Breast epithelium (tissue), 4 donors: ENCODE measurements at regions not wholly inside any gene's neighbourhood (a gene's known extent, or its start where the extent isn't known, plus 50 kb on each side); places are given as distances from the start of the nearest gene placed in this dataset.
A peak's percentile ranks its signal among the peaks of the same experiment; 100 is the strongest.

Source experiments
- DNase-seq, 2 donors: peaks; one replicate each; pipeline ENCODE4 v3.0.0-alpha.2; 2019; ENCODE audit warnings: low spot score in 2 of 2
- H3K27ac ChIP-seq, 2 donors: fragments of 200-600 bp; sonication (generic) in 1 of 2; one replicate each; pipeline ENCODE4 v1.5.1; 2016 to 2019; ENCODE audit warnings: mild to moderate bottlenecking in 1 of 2
- H3K27me3 ChIP-seq, 2 donors: fragments of 200-600 bp; sonication (generic) in 1 of 2; one replicate each; pipeline versions ENCODE4 v1.5.1 to v1.6.0; 2017 to 2019; ENCODE audit warnings: control low read depth in 1 of 2, mild to moderate bottlenecking in 1 of 2
- H3K36me3 ChIP-seq: fragments of 200-600 bp; one replicate; pipeline ENCODE4 v1.5.1; 2019
- H3K4me1 ChIP-seq, 2 donors: fragments of 200-600 bp; sonication (generic); one replicate each; pipeline ENCODE4 v1.5.1; 2016 to 2019; ENCODE audit warnings: control low read depth in 1 of 2
- H3K4me3 ChIP-seq, 3 donors: fragments of 200-600 bp; sonication (generic); 1 replicate in 2 of 3; 2 replicates in 1 of 3; pipeline ENCODE4 v1.5.1; 2016 to 2019; ENCODE audit warnings: mild to moderate bottlenecking in 3 of 3, moderate library complexity in 2 of 3
- H3K9me3 ChIP-seq, 2 donors: fragments of 200-600 bp; sonication (generic) in 1 of 2; one replicate each; pipeline ENCODE4 v1.5.1; 2016 to 2019; ENCODE audit warnings: control low read depth in 1 of 2
- POLR2A ChIP-seq: fragments of 450-650 bp; IDR thresholded peaks from one replicate; pipeline ENCODE4 v1.6.1; 2016; ENCODE audit warnings: antibody characterized with exemption, mild to moderate bottlenecking, moderate library complexity
- POLR2AphosphoS5 ChIP-seq, 3 donors: sonication (generic); formaldehyde crosslinking; IDR thresholded peaks; one replicate each; pipeline ENCODE4 v1.6.1; 2017; ENCODE audit warnings: antibody characterized with exemption in 3 of 3
- intact Hi-C: fragments of 100-400 bp; cut with DNase I; formaldehyde crosslinking; loops from one replicate; pipeline ENCODE4 v1.15.1; 2023; ENCODE audit warnings: low total_unique reads
- TF ChIP-seq, protein P1 (sequence below), 3 donors: fragments of 450-650 bp; IDR thresholded peaks; one replicate each; pipeline ENCODE4 v1.5.1; 2016 to 2017; ENCODE audit warnings: antibody characterized with exemption in 3 of 3, mild to moderate bottlenecking in 3 of 3, moderate library complexity in 3 of 3

DNA sequence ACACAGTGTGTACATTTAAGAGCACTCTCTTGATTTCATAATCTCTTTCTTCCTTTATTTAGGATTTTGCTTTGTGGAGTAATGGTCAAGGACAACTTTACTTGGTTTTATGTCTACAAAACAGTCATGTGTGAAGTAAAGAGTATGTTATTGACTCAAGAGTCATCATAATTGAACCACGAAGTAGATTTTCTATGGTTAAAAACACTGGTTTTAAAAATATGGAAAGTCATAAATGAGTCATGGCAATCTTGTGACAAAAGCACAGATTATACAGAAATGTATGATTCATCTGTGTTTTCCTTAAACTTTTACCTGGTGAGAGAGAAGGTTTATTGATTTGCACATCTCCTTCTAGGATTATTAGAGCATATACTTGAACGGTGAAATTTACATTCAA lies 969.7 kb downstream of the GATA3 start:
- no peaks in the 10 kb centered on the region for H3K9me3 ChIP-seq
- no peaks in the 10 kb centered on the region for H3K36me3 ChIP-seq
- no peaks in the 10 kb centered on the region for H3K4me1 ChIP-seq
- intact Hi-C loops = no loop called here
- no peaks in the 10 kb centered on the region for H3K27me3 ChIP-seq
- no peak overlapping the region for H3K4me3 ChIP-seq
- H3K27ac ChIP-seq = no peak overlapping the region
- DNase-seq = no peak
- TF ChIP-seq POLR2A (no peak), POLR2AphosphoS5 (IDR thresholded peaks at IDR 0.05) (no peak)
- TF ChIP-seq, protein P1, sequence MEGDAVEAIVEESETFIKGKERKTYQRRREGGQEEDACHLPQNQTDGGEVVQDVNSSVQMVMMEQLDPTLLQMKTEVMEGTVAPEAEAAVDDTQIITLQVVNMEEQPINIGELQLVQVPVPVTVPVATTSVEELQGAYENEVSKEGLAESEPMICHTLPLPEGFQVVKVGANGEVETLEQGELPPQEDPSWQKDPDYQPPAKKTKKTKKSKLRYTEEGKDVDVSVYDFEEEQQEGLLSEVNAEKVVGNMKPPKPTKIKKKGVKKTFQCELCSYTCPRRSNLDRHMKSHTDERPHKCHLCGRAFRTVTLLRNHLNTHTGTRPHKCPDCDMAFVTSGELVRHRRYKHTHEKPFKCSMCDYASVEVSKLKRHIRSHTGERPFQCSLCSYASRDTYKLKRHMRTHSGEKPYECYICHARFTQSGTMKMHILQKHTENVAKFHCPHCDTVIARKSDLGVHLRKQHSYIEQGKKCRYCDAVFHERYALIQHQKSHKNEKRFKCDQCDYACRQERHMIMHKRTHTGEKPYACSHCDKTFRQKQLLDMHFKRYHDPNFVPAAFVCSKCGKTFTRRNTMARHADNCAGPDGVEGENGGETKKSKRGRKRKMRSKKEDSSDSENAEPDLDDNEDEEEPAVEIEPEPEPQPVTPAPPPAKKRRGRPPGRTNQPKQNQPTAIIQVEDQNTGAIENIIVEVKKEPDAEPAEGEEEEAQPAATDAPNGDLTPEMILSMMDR (IDR thresholded peaks at IDR 0.05) = no peak

DNA sequence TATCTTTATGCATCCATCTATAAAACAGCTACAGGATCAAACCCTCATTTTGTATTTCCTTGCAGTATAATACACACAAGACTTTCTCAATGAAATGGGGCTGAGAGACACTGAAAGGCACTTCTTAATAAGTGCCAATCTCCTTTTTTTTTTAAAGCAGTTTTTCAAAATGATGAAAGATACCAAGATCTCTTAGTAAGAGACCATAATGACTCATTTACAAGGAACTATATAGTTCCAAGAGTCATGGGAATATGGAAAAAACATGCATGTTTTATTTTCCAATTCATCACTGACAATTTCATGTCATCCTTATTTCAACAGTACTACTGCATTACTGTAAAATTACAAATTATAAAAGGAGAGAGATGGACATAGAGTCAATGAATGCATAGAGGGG lies 973.7 kb downstream of the GATA3 start:
- TF ChIP-seq, protein P1 (IDR thresholded peaks at IDR 0.05) = no peak
- TF ChIP-seq POLR2AphosphoS5 (IDR thresholded peaks at IDR 0.05) = no peak
- TF ChIP-seq POLR2A = no peak
- no peak for DNase-seq
- intact Hi-C loops = no loop called here
- Histone ChIP-seq H3K9me3 (no peaks in the 10 kb centered on the region), H3K27me3 (no peaks in the 10 kb centered on the region), H3K4me1 (no peaks in the 10 kb centered on the region), H3K27ac (no peak overlapping the region), H3K36me3 (no peaks in the 10 kb centered on the region), H3K4me3 (no peak overlapping the region)

DNA sequence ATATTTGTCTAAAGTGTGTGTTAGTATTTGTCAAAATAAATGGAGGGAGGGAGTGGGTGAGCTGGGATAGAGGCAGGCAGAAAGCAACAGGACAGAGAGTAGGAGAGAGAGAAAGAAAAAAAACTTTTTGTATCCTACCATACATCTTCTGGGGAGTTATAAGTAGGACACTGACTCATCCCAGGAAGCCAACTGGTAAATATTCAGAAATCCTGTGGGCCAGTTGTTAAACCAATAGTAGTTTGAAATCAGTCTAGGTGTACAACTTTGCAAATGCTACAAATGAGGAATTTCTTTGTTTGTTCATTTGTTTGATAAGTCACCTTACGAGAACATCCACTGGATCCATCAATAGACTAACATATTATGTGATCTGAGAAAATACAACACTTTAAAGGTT lies 980.9 kb downstream of the GATA3 start:
- H3K4me1 ChIP-seq = no peaks in the 10 kb centered on the region
- H3K27me3 ChIP-seq = no peaks in the 10 kb centered on the region
- intact Hi-C loops = loop anchor here (10.0 kb wide), 1 partner anchor 99 kb away; no protein-coding TSS in a partner anchor
- no peak overlapping the region for H3K4me3 ChIP-seq
- H3K27ac ChIP-seq = no peak overlapping the region
- no peaks in the 10 kb centered on the region for H3K9me3 ChIP-seq
- DNase-seq = no peak
- TF ChIP-seq POLR2A (no peak), POLR2AphosphoS5 (IDR thresholded peaks at IDR 0.05) (no peak)
- no peaks in the 10 kb centered on the region for H3K36me3 ChIP-seq

DNA sequence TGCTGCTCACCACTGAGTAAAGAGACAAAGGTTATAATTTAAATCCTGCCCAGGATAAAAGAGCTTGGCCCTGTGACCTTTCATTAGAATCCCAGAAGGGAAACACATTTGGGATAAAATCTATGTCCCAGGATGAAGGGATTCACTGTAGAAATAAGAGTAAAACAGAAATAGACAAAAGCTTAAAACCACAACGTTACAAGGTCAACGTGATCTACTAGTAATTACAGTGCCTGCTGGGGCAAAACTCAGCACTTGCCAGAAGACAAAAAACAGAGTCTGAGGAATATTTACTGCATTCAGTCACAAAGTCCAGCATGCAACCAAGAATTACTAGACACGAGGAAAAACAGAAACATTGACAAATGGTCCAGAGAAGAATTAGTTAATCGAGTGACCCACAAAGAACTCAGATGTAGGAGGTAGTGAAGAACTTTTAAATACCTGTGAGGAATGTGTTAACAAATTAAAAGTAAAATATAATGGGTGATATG lies 982.3 kb downstream of the GATA3 start:
- no peaks in the 10 kb centered on the region for H3K9me3 ChIP-seq
- intact Hi-C loops = loop anchor here (10.0 kb wide), 1 partner anchor 98 kb away; no protein-coding TSS in a partner anchor
- H3K4me1 ChIP-seq = no peaks in the 10 kb centered on the region

DNA sequence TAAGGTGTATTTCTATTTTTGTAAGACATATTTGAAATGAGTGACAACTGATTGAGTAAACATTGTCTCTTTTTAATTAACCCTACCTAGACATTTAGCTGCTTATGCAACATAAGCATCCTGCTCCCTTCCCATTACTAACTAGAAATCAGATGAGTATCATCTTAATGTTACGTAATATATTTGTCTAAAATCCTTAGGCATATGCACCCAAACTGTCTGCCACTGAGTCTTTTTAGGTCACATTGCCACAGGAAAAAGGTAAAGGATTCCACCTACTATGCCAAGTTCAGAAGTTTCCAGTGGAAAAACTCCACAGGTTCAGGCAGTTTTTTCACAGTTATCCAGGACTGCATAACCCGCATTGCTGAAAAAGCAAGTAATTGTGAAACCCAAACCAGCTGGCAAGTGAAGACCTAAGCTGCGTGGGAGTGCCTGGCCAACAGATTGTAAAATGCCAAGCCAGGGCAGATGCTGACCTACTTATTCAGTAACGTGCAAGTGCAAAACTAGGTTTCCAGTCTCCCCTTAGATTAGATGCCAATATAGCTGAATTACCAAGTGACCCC lies 983.7 kb downstream of the GATA3 start:
- peak in 1 of 2 donors; percentile 42 for DNase-seq
- TF ChIP-seq, protein P1 (IDR thresholded peaks at IDR 0.05) = no peak
- no peak for TF ChIP-seq POLR2AphosphoS5 (IDR thresholded peaks at IDR 0.05)
- TF ChIP-seq POLR2A = no peak
- intact Hi-C loops = loop anchor here (10.0 kb wide), 1 partner anchor 97 kb away; no protein-coding TSS in a partner anchor
- Histone ChIP-seq H3K4me3 (no peak overlapping the region), H3K27ac (peak overlapping the region in 1 of 2 donors; percentile 20), H3K9me3 (no peaks in the 10 kb centered on the region), H3K4me1 (no peaks in the 10 kb centered on the region), H3K36me3 (no peaks in the 10 kb centered on the region), H3K27me3 (no peaks in the 10 kb centered on the region)

More for the DNA sequence above, 982.3 kb downstream of the GATA3 start:
- TF ChIP-seq POLR2AphosphoS5 (IDR thresholded peaks at IDR 0.05) (no peak), POLR2A (no peak)
- TF ChIP-seq, protein P1 (IDR thresholded peaks at IDR 0.05) = no peak
- H3K36me3 ChIP-seq = no peaks in the 10 kb centered on the region
- no peak overlapping the region for H3K27ac ChIP-seq
- H3K27me3 ChIP-seq = no peaks in the 10 kb centered on the region
- H3K4me3 ChIP-seq = no peak overlapping the region
- no peak for DNase-seq
